22Rv1 (cell line): ENCODE measurements at regions not wholly inside any gene's neighbourhood (a gene's known extent, or its start where the extent isn't known, plus 50 kb on each side); places are given as distances from the start of the nearest gene placed in this dataset.

Experiments
- H3K27ac ChIP-seq: fragments of 450-650 bp; 2 replicates; pipeline ENCODE4 v1.5.1; 2017
- ZFX ChIP-seq: fragments of 450-650 bp; IDR thresholded peaks from 2 replicates; pipeline ENCODE4 v1.6.1; 2017; ENCODE audit warnings: antibody characterized with exemption, borderline replicate concordance
- TF ChIP-seq, protein P1 (sequence below): fragments of 450-650 bp; IDR thresholded peaks from 2 replicates; pipeline ENCODE4 v1.5.1; 2017; ENCODE audit warnings: mild to moderate bottlenecking

DNA sequence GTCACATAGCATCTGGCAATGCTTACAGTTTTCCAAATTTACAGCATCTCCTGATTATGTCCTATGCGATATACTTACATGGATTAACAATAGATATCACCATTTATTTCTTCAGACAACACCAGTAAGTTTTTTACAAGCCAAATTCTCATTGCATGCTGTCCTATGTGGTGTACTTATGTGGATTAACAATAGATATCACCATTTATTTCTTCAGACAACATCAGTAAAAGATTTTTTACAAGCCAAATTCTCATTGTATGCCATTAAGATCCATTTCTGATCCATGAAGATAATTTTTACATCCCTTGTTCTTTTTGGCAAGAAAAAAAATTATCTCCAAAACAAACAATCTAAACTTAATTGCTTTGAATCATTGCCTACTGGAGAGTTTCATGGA, 340.9 kb downstream of the KCNN2 start:
- TF ChIP-seq ZFX = no peak
- TF ChIP-seq, protein P1, sequence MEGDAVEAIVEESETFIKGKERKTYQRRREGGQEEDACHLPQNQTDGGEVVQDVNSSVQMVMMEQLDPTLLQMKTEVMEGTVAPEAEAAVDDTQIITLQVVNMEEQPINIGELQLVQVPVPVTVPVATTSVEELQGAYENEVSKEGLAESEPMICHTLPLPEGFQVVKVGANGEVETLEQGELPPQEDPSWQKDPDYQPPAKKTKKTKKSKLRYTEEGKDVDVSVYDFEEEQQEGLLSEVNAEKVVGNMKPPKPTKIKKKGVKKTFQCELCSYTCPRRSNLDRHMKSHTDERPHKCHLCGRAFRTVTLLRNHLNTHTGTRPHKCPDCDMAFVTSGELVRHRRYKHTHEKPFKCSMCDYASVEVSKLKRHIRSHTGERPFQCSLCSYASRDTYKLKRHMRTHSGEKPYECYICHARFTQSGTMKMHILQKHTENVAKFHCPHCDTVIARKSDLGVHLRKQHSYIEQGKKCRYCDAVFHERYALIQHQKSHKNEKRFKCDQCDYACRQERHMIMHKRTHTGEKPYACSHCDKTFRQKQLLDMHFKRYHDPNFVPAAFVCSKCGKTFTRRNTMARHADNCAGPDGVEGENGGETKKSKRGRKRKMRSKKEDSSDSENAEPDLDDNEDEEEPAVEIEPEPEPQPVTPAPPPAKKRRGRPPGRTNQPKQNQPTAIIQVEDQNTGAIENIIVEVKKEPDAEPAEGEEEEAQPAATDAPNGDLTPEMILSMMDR = no peak
- no peak overlapping the region for H3K27ac ChIP-seq

DNA sequence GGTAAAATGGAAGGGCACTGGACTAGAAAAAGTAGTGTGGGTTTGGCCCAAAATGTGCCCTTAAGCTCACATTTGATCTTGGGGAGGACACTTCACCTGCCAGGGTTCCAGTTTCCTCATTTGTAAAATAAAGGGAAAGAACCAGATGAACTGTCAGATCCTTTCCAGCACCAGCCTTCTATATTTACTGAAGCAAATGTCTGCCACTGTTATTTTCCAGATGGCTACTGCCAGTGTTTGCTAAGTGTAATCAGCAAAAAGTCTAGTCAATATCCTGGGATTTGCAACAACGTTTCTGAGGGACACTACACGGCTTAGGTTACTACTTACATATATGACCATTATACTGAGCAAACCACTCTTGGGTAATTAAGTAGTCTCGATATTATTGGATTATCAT, 340.3 kb downstream of the KCNN2 start:
- no peak overlapping the region for H3K27ac ChIP-seq
- no peak for TF ChIP-seq ZFX
- TF ChIP-seq, protein P1 = no peak

DNA sequence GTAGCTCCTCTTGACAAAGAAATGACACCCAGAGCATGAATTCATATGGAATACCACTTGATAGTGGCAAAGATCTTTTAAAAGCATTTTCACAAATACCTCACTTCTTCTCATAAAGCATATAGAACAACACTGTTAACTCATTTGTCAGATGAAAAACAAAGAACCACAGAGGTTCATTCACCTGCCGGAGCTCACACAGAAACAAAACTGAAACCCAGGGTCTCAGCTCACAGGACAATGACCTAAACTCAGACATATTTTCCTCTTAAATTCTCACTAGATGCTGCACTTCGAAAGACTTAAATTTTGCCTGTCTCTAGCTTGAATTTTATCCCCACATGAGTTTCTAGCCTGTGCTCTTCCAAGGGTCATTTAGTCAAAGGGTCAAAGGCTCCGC, 339.0 kb downstream of the KCNN2 start:
- TF ChIP-seq, protein P1 = no peak
- no peak for TF ChIP-seq ZFX
- H3K27ac ChIP-seq = no peak overlapping the region

DNA sequence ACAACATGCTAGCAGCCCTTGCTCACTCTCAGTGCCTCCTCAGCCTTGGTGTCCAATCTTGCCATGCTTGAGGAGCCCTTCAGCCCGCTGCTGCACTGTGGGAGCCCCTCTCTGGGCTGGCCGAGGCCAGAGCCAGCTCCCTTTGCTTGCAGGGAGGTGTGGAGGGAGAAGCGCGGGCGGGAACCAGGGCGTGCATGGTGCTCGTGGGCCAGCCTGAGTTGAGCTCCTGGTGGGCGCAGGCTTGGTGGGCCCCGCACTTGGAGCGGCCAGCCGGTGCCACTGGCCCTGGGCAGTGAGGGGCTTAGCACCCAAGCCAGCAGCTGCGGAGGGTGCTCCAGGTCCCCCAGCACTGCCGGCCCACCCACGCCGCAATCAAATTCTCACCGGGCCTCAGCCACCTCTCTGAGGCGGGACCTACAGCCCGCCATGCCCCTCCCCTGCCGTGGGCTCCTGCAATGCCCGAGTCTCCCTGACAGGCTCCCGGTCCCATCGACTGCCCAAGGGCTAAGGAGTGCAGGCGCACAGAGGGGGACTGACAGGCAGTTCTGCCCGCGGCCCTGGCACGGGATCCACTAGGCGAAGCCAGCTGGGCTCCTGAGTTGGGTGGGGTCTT, 333.5 kb downstream of the KCNN2 start:
- no peak overlapping the region for H3K27ac ChIP-seq
- TF ChIP-seq, protein P1 = no peak
- TF ChIP-seq ZFX = no peak

DNA sequence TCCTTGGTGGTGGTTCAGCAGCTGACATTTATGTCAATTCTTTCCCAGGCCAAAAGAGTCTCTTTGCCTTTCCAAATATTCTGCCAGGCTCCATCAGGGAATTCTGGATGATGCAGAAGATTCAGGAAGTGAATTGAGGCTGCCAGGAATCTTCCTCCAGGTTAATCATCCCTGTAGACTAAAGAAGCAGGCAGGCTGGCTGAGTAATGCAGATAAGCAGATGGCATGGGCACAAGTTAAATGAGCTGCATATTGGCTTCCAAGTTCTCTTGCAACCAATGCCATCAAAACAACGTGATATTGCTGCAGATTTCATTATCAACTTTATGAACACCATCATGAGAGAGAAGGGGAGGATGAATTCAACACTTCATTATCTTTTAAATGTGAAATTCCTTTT, 324.5 kb downstream of the KCNN2 start:
- H3K27ac ChIP-seq = no peak overlapping the region
- TF ChIP-seq, protein P1 = no peak

DNA sequence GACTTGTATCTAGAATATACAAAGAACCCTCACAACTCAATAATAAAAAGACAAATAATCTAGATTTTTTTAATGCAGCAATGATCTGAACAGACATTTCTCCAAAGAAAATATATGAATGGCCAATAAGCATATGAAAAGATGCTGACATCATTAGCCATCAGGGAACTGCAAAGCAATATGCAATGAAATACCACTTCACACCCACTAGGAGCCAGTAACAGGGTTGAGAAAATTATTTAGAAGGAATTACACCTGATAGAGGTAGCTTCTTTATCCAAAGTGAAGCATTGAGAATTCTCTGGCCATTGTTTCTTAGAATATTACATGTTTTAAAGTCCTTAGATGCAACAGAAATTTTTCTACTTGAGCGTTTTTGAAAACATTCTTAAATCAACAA, 316.9 kb downstream of the KCNN2 start:
- TF ChIP-seq ZFX = no peak
- TF ChIP-seq, protein P1 = no peak
- H3K27ac ChIP-seq = no peak overlapping the region

DNA sequence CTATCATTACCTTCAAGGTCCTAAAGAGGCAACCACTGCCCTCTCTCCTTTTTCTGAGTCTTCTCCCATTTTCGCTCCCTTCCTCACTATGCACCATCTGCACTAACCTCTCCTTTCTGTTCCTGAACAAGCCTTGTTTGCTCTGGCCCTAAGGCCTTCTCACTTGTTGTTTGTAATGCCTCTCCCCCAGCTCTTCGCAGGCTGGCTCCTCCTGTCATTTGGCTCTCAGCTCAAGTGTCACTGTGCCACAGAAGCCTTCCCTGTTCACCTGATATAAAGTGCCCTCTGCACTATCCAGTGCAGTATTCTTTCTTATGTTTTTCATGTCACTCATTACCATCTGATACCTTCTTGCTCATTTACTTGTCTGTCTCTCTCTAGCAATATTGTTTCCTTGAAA, 303.7 kb downstream of the KCNN2 start:
- TF ChIP-seq ZFX = no peak
- TF ChIP-seq, protein P1 = no peak
- no peak overlapping the region for H3K27ac ChIP-seq
